HG03108 (cell line): ENCODE measurements at regions not wholly inside any gene's neighbourhood (a gene's known extent, or its start where the extent isn't known, plus 50 kb on each side); places are given as distances from the start of the nearest gene placed in this dataset.
"Not testable (repeated sequence)": the region's sequence is repeated elsewhere in the genome, so short reads cannot be mapped to it uniquely, and the experiment has no call there.

ENCODE experiments used
- ATAC-seq: cut with Tn5 transposase; IDR thresholded peaks from one replicate; pipeline ENCODE4 v1.9.1; 2021; ENCODE audit warnings: moderate library complexity; ENCODE audit not compliant: unreplicated experiment

DNA sequence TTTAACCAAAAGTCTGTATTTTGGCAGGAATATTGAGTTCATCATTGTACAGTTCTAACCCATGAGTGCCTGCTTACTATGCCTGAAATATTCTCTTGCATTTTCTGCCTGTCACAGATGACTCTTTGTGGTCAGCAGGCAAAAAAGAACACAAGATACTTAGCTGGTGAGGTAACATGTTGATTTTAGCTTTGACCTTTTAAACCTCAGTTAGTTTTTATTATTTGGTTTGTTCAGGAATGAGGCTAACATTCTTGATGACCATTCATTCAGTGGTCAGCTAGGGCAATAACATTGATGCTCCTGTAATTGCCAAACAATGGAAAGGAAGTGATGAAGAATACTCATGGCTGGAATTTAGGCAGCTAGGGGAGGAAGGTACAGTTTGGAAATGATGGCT lies 491.2 kb downstream of the PIK3C3 start:
- no peak for ATAC-seq

DNA sequence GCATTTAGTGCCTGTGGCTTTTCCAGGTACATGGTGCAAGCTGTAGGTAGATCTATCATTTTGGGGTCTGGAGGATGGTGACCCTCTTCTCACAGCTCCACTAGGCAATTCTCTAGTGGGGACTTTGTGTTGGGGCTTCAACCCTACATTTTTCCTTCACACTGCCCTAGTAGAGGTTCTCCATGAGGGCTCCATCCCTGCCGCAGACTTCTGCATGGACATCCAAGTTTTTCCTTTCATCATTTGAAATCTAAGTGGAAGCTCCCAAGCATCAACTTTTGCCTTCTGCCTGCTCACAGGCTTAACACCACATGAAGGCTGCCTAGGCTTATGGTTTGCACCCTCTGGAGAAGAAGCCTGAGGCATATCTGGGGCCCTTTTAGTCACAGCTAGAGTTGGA lies 492.7 kb downstream of the PIK3C3 start:
- ATAC-seq, result no peak

DNA sequence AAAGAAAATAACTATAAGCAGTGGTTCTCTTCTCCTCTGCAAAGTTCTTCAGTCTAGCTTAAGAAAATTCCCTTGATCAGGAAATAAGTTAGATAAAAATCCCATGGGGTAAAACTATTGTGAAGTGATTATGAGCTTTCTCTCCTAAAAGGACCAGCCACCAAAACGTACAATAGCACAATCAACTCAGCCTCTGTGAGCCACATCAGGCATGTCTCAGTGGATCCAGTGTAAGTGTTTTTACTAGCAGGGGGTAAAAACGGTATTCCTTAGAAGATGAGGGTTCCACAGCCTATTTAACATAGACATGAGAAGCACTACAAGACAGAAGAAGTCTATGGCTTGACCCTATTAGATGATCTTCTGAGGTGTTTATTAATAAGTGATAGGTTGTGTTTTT lies 503.2 kb downstream of the PIK3C3 start:
- ATAC-seq, result no peak

GRCh38 chr18:42459873-42460272 lies 504.8 kb downstream of the PIK3C3 start:
- no peak for ATAC-seq

GRCh38 chr18:42471885-42472284 lies 516.9 kb downstream of the PIK3C3 start:
- no peak for ATAC-seq

DNA sequence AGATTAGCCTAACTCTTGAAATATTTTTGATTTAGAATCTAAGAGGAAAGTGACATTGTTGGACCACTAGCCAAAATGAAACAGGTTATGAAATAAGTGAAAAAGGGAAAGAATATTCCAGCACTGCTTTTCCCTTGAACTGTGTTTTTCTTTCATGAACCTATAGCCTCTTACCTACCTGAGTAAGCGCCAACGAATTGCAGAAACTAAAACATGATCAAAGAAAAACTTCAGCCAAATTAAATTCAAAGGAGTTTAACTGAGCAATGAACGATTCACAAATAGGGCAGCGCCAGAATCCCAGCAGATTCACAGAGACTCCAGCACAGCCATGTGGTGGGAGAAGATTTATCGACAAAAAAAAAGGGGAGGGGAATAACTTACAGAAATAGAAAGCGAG lies 518.6 kb downstream of the PIK3C3 start:
- ATAC-seq, result no peak

- no peak for ATAC-seq
Observed at GRCh38 chr18:42474577-42474976, 519.5 kb downstream of the PIK3C3 start.

GRCh38 chr18:42475157-42475556 lies 520.1 kb downstream of the PIK3C3 start:
- no peak for ATAC-seq

DNA sequence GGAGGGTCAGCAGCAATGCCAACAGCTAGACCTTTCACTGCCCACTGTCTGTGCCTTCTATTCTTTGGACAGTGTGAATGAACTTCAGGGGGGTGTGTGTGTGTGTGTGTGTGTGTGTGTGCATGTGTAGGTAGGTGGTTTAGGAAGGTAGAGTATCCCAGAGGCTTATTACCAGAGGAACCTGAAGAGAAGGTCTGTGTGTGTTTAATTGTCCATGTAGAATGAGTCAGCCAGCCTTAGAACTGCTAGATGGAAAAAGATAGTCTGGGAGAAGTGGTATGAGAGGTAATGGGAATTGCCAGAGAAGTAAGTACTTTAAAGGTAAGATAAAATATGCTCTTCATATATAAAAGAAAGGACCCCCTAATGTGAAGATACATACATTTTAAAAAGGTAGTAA lies 522.2 kb downstream of the PIK3C3 start:
- no peak for ATAC-seq

DNA sequence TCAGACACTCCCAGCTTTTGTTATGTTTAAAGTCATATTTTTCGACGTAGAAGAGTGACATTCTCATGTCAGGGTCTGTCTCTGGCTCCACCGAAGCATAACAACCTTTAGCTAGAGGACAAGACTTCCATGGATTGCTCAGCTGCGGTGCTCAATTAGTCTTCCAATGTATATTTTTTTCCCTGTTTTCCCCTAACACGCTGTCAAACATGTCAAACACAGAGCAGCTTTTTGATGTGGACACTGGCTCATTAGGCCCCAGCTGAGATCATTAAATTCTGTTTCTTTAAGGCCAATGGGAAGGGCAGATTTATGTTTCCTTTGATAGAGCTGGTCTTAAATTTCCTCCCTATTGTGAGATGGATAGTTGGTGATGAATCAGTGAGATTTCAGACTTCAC lies 525.4 kb downstream of the PIK3C3 start:
- no peak for ATAC-seq

GRCh38 chr18:42484648-42485047 lies 529.6 kb downstream of the PIK3C3 start:
- ATAC-seq, result no peak

- no peak for ATAC-seq
Observed at GRCh38 chr18:42486271-42486670, 531.2 kb downstream of the PIK3C3 start.

GRCh38 chr18:42508683-42509296 lies 553.8 kb downstream of the PIK3C3 start:
- ATAC-seq, result no peak

GRCh38 chr18:42509750-42510415 lies 554.8 kb downstream of the PIK3C3 start:
- peak; percentile 89 for ATAC-seq

DNA sequence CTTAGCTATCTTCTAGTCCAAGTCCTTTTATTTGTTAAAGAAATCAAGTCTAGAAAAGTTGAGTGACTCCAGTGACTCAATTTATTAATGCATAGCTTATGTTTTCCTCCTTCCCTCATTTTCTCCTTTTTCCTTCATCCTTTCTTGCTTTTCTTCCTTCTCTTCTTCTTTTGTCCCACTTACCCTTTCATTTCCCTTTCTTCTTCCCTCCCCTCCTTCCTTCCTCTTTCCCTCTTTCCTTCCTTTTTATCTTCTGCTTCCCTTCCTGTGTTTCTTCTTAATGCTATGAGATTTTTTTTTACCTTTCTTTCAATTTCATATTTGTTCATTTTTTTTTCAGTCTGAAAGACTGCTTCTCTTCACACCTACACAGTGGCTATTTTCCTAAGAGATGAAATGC lies 555.5 kb downstream of the PIK3C3 start:
- no peak for ATAC-seq

DNA sequence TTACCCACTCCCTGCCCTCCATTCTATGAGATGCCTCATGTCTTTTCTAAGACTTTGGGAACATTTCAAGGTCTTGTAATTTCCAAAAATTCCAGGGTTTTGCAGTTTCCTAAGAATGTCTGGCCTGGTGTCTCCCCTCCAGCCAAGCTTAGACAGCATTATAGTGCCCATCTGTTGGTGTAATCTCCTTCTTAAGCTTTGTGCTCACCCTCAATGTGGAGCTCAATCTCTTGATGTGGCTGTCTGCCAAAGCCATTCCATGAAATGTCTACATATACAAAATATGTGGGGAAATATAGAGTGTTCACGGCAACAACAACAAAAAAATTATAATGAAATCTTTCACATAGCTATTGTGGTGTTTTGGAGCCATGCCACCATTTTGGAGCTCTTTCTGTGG lies 558.4 kb downstream of the PIK3C3 start:
- no peak for ATAC-seq

DNA sequence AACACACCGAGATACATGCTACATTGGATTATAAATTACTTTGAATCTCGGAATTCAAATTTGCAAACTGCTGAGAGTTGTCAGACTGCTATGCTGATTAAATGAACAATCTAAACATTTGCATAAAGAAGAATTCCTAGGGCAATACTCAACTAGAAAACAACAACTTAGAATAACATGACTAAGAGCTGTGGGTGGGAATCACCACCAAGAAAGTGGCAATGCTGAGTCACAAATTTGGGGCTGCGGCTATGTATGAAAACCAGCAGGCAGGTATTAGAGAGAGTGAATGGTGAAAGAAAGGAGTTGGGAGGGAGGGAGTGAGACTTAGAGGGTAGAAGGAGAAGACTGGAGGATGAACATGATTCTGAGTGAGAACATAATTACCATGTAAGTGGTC lies 559.5 kb downstream of the PIK3C3 start:
- no peak for ATAC-seq

DNA sequence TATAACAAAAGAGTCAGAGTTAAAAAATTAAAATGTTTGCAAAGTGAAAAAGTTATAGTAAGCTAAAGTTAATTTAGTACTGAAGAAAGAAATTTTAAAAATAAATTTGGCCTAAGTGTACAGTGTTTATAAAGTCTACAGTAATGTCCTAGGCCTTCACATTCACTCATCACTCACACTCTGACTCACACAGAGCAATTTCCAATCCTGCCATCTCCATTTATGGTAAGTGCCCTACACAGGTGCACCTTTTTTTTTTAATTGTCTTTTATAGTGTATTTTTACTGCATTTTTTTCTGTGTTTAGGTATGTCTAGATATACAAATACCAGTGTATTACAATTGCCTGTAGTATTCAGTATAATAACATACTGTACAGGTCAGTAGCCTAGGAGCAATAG lies 562.9 kb downstream of the PIK3C3 start:
- no peak for ATAC-seq

- not testable (repeated sequence) for ATAC-seq
Observed at GRCh38 chr18:42518331-42518730, 563.3 kb downstream of the PIK3C3 start.

DNA sequence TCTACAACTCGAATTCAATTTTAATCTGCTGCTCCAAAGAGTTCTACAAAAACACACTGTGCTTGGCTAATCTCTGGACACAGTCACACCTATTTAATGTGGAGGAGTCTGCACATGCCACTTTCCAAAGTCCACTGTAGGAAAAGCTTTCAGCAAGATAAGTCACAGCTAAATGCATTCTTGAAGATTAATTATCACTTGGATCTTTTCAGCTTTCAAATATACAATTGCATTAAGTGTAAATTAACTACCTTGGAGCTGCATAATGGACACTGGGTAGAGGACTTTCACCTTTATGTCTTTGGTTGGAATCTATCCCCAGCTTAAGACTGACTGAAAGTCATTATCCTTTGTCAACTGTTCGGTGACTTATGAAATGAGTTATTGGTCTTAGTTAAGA lies 565.1 kb downstream of the PIK3C3 start:
- ATAC-seq, result no peak

DNA sequence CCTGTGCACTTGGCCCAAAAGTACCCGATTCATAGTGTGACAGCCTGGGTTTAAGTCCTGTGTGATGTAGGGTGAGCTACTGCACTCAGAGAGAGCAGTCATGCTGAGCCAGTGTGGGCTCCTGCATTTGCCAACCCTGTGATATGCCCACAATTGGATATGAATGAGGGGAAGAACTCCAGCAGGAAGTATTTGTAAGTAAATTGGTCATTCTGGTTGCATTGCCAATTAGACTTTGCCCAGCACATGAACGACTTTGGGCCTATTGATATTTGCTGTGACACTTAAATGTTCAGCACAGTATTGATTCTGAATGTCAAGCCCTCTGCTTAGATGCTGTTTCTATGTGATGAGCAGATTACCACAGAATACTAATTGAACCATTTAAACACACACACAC lies 570.9 kb downstream of the PIK3C3 start:
- no peak for ATAC-seq

GRCh38 chr18:42527766-42528165 lies 572.7 kb downstream of the PIK3C3 start:
- ATAC-seq, result no peak

- ATAC-seq, result no peak
Observed at GRCh38 chr18:42530276-42530675, 575.2 kb downstream of the PIK3C3 start.
